Left renal cortex interstitium (tissue), 4 donors: ENCODE measurements at regions not wholly inside any gene's neighbourhood (a gene's known extent, or its start where the extent isn't known, plus 50 kb on each side); places are given as distances from the start of the nearest gene placed in this dataset.

Experiments
- DNase-seq, 4 donors: peaks; one replicate each; pipeline ENCODE4 v3.0.0-alpha.2; 2013; ENCODE audit warnings: low read depth in 4 of 4, low spot score in 2 of 4, missing footprints in 1 of 4

- DNase-seq: no peak
Measured at GRCh38 chr5:121174351-121174750, 677.3 kb upstream of the FTMT start.

- DNase-seq: no peak
Measured at GRCh38 chr5:121175986-121176385, 675.7 kb upstream of the FTMT start.

- no peak for DNase-seq
Measured at GRCh38 chr5:121182788-121183490, 668.7 kb upstream of the FTMT start.

- DNase-seq: no peak
Measured at GRCh38 chr5:121188849-121189248, 662.8 kb upstream of the FTMT start.

- DNase-seq: peak in 3 of 4 donors; percentile 10 to 23 (median 11)
Measured at GRCh38 chr5:121189342-121190305, 662.1 kb upstream of the FTMT start.

- DNase-seq: no peak
Measured at GRCh38 chr5:121199216-121199999, 652.3 kb upstream of the FTMT start.

GRCh38 chr5:121218086-121218485, 633.6 kb upstream of the FTMT start:
- no peak for DNase-seq

GRCh38 chr5:121221483-121221882, 630.2 kb upstream of the FTMT start:
- no peak for DNase-seq

GRCh38 chr5:121226765-121227164, 624.9 kb upstream of the FTMT start:
- no peak for DNase-seq

- DNase-seq: no peak
Measured at GRCh38 chr5:121239951-121240350, 611.7 kb upstream of the FTMT start.

- no peak for DNase-seq
Measured at GRCh38 chr5:121246971-121247370, 604.7 kb upstream of the FTMT start.

- no peak for DNase-seq
Measured at GRCh38 chr5:121251954-121252353, 599.7 kb upstream of the FTMT start.

GRCh38 chr5:121257621-121258020, 594.1 kb upstream of the FTMT start:
- DNase-seq: no peak

- no peak for DNase-seq
Measured at GRCh38 chr5:121263456-121263855, 588.2 kb upstream of the FTMT start.

- DNase-seq: no peak
Measured at GRCh38 chr5:121264605-121265004, 587.1 kb upstream of the FTMT start.

- no peak for DNase-seq
Measured at GRCh38 chr5:121271546-121271945, 580.1 kb upstream of the FTMT start.

GRCh38 chr5:121273833-121274433, 577.7 kb upstream of the FTMT start:
- no peak for DNase-seq

GRCh38 chr5:121279801-121280200, 571.9 kb upstream of the FTMT start:
- DNase-seq: no peak

- DNase-seq: no peak
Measured at GRCh38 chr5:121285801-121286521, 565.7 kb upstream of the FTMT start.

- DNase-seq: no peak
Measured at GRCh38 chr5:121288781-121289180, 562.9 kb upstream of the FTMT start.
